GM12864 (cell line): ENCODE measurements at regions not wholly inside any gene's neighbourhood (a gene's known extent, or its start where the extent isn't known, plus 50 kb on each side); places are given as distances from the start of the nearest gene placed in this dataset.

Source experiments
- DNase-seq: peaks from one replicate; pipeline ENCODE4 v3.0.0-alpha.2; 2011; ENCODE audit warnings: low read depth
- H3K4me3 ChIP-seq: 2 replicates; pipeline ENCODE4 v1.5.1; 2011; ENCODE audit warnings: mild to moderate bottlenecking, low read depth, low read length, control low read depth
- TF ChIP-seq, protein P1 (sequence below): IDR thresholded peaks from 2 replicates; pipeline ENCODE4 v1.5.1; 2011; ENCODE audit warnings: low read depth, mild to moderate bottlenecking, moderate library complexity, low read length, control low read depth, inconsistent platforms; ENCODE audit errors: missing control alignments

DNA sequence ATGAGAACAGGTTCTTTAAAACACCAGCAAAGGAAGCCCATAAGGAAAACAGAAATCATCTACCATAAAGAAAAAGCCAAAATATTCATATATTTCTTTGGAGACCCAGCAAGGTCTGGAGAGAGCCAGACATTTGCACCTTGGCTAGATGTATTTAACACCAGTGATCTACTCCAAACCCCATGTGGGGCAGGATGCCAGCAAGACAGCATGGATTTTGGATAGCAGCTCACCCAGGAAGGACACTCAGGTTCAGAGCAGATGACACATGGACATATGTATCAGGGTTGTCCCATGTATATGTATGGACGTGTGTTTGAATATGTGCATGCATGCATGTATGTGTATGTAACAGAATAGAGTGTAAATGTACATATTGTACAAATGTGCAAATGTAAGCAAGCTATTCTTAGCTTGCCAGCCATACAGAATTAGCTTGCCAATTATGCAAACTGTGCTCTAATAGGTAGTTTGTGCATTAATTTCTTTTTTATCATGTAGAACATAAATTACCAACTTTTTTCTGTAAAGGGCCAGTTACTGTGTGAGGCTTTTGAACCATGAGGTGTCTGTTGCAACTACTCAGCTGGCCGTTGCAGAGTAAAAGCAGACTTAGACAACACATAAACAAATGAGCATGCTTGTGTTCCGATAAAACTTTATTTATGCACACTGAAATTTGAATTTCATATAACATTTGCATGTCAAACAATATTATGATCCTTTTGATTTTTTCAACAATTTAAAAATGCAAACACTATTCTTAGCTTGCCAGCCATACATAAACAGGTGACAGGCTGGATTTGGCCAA is 73.5 kb upstream of the KAZN start:
- TF ChIP-seq, protein P1, sequence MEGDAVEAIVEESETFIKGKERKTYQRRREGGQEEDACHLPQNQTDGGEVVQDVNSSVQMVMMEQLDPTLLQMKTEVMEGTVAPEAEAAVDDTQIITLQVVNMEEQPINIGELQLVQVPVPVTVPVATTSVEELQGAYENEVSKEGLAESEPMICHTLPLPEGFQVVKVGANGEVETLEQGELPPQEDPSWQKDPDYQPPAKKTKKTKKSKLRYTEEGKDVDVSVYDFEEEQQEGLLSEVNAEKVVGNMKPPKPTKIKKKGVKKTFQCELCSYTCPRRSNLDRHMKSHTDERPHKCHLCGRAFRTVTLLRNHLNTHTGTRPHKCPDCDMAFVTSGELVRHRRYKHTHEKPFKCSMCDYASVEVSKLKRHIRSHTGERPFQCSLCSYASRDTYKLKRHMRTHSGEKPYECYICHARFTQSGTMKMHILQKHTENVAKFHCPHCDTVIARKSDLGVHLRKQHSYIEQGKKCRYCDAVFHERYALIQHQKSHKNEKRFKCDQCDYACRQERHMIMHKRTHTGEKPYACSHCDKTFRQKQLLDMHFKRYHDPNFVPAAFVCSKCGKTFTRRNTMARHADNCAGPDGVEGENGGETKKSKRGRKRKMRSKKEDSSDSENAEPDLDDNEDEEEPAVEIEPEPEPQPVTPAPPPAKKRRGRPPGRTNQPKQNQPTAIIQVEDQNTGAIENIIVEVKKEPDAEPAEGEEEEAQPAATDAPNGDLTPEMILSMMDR, result no peak
- DNase-seq, result no peak
- H3K4me3 ChIP-seq, result no peak overlapping the region

DNA sequence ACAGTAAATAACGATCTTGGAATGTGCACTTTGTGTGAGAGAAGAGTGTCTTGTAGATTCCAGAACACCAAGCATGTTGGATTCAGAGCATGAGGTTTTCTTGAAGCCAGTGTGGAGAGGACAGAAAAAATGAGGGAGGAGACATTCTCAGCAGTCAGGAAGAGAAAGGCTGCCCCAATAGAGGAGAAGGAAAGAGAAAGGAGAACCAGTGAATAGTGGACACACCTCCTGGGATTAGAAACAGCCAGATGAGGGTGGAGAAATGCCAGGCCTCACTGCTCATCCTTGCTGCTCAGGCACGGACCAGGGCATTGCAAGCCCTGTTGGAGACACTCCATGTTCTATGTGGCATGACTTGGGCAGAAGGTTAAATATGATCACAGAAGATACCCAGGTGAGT is 69.0 kb upstream of the KAZN start:
- no peak for DNase-seq
- no peak overlapping the region for H3K4me3 ChIP-seq
- TF ChIP-seq, protein P1, result no peak

DNA sequence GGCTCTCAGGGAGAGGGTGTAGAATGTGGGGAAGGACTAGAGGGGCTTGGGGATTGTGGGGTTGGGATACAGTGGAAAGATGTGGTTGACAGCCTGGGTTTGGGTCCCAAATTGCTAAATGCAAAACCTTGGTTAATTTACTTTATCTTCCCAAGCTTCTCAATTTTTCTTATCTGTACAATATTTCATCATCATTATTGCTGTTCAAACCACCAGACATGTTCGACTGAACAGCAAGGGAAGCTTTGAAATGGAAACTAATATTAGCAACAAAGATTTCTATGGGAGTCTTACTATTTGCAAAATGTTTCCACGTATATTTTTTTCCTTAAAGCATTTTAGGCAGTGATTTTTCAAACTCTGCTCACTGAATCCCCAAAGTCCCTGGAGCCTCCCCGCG is 67.0 kb upstream of the KAZN start:
- DNase-seq, result no peak
- TF ChIP-seq, protein P1, result no peak
- no peak overlapping the region for H3K4me3 ChIP-seq

DNA sequence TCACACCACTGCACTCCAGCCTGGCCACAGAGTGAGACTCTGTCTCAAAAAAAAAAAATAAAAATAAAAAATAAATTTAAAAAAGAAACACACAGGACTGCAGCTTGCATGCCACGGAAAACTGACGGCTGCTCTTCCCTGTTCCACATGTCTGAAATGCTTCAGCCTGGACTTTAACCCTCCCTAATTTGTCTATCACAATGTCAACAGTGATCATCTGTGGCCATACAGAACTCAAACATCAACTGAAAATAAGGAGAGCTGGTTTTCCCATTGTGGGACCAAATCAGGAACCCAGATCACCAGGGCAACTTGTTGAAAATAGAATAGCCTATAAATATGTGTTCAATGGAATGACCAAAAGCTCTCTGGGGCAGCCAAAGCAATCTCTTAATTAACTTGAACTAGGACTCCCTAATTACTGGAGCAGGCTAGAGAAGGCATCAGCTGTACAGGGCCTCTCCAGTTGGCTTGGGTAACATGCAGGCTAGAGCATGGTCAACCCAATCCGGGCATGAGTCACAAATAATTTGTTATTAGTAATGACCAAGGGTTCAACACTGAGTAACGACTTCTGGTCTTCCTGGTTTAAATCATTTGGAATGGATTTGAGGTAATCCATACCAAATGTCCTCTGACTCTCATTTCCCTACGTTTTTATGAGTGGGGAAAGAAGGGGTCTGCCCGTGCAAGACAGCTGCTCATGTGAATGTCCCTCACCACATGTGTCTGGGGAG is 62.7 kb upstream of the KAZN start:
- TF ChIP-seq, protein P1, result no peak
- DNase-seq, result no peak
- no peak overlapping the region for H3K4me3 ChIP-seq

DNA sequence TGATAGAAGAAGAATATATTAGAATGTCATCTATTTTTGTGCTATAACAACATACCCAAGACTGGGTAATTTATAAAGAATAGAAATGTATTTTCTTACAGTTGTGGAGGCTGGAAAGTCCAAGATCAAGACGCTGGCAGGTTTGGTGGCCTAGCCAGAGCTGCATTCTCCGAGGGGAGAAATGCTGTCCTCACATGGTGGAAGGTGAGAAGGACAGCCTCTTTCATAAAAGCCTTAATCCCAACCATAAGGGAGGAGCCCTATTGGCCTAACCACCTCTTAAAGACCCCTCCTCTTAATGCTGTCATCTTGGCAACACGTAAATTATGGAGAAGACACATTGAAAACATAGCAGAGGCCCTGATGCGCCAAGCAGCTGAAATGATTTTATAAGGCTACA is 60.1 kb upstream of the KAZN start:
- H3K4me3 ChIP-seq, result no peak overlapping the region
- TF ChIP-seq, protein P1, result peak; percentile 42
- no peak for DNase-seq

DNA sequence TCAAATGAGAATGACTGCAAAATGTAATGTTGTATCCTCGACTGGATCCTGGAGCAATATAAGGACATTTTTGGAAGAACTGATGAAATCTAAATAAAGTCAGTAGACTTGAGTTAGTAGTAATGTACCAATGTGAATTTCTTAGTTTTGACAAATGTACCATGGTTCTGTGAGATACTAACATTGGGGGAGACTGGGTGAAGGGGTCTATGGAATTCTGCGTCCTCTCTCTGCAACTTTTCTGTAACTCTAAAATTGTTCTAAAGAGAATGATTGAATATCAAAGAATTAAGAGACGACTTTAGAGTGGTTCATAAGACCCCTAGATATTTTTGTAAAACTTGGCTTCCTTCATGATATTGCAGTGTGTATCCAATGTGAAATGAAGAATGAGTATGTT is 59.2 kb upstream of the KAZN start:
- TF ChIP-seq, protein P1, result no peak
- H3K4me3 ChIP-seq, result no peak overlapping the region
- no peak for DNase-seq
